Nephron (organoid): ENCODE measurements at regions not wholly inside any gene's neighbourhood (a gene's known extent, or its start where the extent isn't known, plus 50 kb on each side); places are given as distances from the start of the nearest gene placed in this dataset.

ENCODE experiments used
- H3K27ac Mint-ChIP-seq, 3 experiments: 2 replicates each; pipeline ENCODE4 v1.8.0; 2020; ENCODE audit warnings: mixed read lengths in 3 of 3, mild to moderate bottlenecking in 2 of 3, moderate library complexity in 1 of 3
- H3K27me3 Mint-ChIP-seq: 2 replicates; pipeline ENCODE4 v1.8.0; 2021; ENCODE audit warnings: low read depth, mild to moderate bottlenecking, moderate library complexity, mixed read lengths
- H3K36me3 Mint-ChIP-seq: 2 replicates; pipeline ENCODE4 v1.8.0; 2020; ENCODE audit warnings: low read depth, mixed read lengths
- H3K4me1 Mint-ChIP-seq: 2 replicates; pipeline ENCODE4 v1.8.0; 2020; ENCODE audit warnings: mixed read lengths
- H3K4me3 Mint-ChIP-seq, 3 experiments: 2 replicates each; pipeline ENCODE4 v1.8.0; 2020; ENCODE audit warnings: mild to moderate bottlenecking in 3 of 3, mixed read lengths in 3 of 3, moderate library complexity in 2 of 3
- H3K9me3 Mint-ChIP-seq: 2 replicates; pipeline ENCODE4 v1.8.0; 2020; ENCODE audit warnings: mixed read lengths
- TF ChIP-seq, protein P1 (sequence below), 3 experiments: fragments of 200-600 bp; sonication (generic); IDR thresholded peaks; one replicate each; pipeline ENCODE4 v1.5.0; 2021; ENCODE audit warnings: antibody characterized with exemption in 3 of 3; ENCODE audit not compliant: unreplicated experiment in 3 of 3

DNA sequence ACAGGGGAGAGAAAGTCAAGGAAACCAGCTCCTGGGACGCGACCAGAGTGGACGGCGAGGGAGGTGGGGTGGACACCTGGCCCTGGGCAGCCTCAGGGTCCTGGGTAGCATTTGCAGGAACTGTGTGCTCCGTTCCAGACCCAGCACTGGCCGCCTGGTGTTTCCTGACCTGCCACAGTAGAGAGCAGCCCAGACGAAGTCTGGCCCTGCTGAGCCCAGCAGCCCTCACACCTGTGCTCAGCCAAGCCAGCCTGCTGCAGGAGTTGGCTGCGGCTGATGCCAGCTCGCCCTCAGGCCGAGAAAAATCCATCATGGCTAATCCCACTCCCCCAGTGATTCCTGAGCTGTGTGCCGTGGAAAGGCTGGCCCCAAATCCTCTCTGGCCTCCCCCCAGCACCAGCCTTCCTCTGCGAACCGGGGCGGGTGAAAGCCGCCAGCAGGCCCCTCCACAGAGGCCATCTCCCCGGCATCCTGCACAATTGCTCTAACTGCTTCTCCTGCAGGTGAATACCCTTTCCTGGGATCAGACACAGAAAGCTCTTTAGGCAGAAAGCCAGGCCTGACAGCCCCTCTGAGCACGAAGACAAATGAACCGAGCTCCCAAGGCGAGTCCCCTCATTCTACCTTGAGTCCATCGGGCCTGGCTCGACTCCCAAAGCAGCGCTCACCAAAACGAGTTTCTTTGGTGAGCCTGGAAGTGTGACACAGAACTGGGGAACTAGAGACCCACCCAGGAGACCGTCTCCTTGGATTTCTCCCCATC is 88.6 kb downstream of the RTL6 start:
- H3K36me3 Mint-ChIP-seq = no peaks in the 10 kb centered on the region
- H3K9me3 Mint-ChIP-seq = no peaks in the 10 kb centered on the region
- peaks cover 8% of the 10 kb centered on the region for H3K27me3 Mint-ChIP-seq
- H3K4me1 Mint-ChIP-seq = peaks cover 54% of the 10 kb centered on the region
- peak overlapping the region in 2 of 3 experiments; percentile 41 to 42 for H3K27ac Mint-ChIP-seq
- TF ChIP-seq, protein P1, sequence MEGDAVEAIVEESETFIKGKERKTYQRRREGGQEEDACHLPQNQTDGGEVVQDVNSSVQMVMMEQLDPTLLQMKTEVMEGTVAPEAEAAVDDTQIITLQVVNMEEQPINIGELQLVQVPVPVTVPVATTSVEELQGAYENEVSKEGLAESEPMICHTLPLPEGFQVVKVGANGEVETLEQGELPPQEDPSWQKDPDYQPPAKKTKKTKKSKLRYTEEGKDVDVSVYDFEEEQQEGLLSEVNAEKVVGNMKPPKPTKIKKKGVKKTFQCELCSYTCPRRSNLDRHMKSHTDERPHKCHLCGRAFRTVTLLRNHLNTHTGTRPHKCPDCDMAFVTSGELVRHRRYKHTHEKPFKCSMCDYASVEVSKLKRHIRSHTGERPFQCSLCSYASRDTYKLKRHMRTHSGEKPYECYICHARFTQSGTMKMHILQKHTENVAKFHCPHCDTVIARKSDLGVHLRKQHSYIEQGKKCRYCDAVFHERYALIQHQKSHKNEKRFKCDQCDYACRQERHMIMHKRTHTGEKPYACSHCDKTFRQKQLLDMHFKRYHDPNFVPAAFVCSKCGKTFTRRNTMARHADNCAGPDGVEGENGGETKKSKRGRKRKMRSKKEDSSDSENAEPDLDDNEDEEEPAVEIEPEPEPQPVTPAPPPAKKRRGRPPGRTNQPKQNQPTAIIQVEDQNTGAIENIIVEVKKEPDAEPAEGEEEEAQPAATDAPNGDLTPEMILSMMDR (IDR thresholded peaks at IDR 0.05; ENCODE audit: unreplicated experiment in 3 of 3) = no peak
- peak overlapping the region; percentile 19 to 85 (median 77) for H3K4me3 Mint-ChIP-seq

DNA sequence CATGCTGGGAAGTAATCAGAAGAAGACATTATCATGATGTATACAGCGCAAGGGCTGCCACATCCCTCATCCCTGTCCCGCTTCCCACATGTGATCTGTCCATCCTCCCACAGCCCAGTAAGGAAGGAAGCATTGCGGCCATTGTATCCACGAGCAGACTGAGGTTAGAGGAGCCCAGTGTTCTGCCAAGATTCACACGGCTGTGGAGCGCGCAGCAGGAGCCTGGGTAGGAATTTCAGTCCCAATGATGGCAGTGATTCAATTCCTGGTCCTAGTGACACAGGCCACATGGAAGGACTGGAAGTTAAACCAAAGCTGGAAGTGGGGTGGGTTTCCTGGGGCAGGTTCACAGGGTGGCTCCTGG is 89.2 kb downstream of the RTL6 start:
- H3K9me3 Mint-ChIP-seq = no peaks in the 10 kb centered on the region
- peaks cover 54% of the 10 kb centered on the region for H3K4me1 Mint-ChIP-seq
- H3K27me3 Mint-ChIP-seq = peaks cover 8% of the 10 kb centered on the region
- no peaks in the 10 kb centered on the region for H3K36me3 Mint-ChIP-seq
- H3K27ac Mint-ChIP-seq = peak overlapping the region in 1 of 3 experiments; percentile 41
- peak overlapping the region in 2 of 3 experiments; percentile 73 to 85 for H3K4me3 Mint-ChIP-seq
- TF ChIP-seq, protein P1 (IDR thresholded peaks at IDR 0.05; ENCODE audit: unreplicated experiment in 3 of 3) = no peak

DNA sequence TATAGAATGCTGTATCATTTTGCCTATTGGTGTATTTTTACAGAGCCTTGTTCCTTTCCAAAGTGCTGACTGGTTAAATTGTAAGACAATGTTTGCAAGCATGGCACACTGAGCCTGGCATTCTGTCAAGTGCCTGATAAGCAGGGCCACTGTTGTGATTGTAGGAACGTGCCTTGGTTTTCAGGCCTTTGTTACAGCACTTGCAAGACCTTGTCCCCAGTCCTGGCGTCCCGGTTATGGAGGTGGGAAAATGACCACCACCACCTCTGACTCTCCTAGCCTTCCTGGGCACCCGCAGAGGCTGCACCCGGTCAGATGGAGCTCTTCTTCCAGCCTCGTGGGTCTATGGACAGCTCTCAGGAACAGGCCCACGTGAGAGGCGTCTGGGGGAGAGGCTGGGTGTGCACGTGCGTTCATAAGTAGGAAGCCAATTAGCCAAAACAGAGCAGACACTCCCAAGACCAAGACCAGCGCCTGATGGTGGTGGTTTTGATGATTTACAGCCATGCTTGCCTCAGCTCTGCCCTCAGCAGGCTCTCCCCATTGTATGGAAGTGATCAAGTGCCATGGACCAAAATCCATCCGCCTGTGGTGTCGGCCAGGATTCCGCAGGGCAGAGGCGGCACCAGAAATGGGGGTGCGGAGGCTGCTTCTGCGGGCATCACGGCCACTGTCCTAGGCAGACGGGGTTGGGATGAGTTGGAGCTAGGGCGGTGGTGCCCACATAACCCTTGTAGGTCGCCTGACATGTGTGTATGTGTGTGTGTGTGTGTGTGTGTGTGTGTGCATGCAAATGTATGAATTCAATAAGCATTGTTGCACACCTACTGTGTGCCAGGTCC is 89.8 kb downstream of the RTL6 start:
- Mint-ChIP-seq H3K27me3 (peaks cover 10% of the 10 kb centered on the region), H3K9me3 (no peaks in the 10 kb centered on the region), H3K4me3 (peak overlapping the region in 2 of 3 experiments; percentile 73 to 85), H3K27ac (peak overlapping the region in 1 of 3 experiments; percentile 41), H3K4me1 (peaks cover 56% of the 10 kb centered on the region), H3K36me3 (no peaks in the 10 kb centered on the region)
- TF ChIP-seq, protein P1 (IDR thresholded peaks at IDR 0.05; ENCODE audit: unreplicated experiment in 3 of 3) = no peak

DNA sequence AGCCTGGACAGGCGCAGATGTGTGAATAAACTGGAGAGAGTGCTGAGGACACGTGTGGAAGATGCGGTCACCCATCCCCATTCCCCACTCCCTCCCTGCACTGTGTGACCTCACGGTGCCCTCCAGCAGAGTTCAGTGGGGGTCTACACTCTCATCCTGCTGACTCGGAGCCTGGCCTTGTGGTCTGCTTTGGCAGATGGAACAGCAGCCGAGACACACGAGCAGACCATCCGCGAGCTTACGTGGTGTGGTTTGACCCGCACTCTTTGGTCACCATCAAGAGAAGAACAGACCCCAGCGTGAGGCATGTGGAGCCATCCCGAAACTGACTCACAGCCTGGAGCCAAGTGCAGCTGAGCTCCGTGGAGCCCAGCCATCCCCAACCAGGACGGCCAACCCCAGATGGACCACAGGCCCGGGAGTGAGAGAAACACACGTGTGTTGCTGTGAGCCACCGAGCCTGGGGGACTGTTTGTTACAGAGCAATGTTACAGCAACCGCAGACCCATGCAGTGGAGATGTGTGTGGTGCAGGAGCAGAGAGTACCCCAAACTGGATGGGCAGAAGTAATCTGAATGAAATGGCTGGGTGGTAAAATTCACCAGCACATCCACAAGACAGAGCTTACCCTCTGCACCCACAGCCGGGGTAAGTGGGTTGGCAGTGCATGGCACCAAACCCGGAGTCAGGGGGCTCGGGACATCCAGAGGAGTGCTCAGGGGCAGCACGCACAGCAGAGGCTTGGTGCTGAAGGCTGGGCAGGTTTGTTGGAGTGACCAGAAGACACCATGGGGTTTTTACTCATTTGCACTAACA is 90.7 kb downstream of the RTL6 start:
- Mint-ChIP-seq H3K4me1 (peaks cover 48% of the 10 kb centered on the region), H3K4me3 (peak overlapping the region in 1 of 3 experiments; percentile 50), H3K9me3 (no peaks in the 10 kb centered on the region), H3K36me3 (no peaks in the 10 kb centered on the region), H3K27me3 (peaks cover 14% of the 10 kb centered on the region), H3K27ac (peak overlapping the region; percentile 1 to 56 (median 7))
- TF ChIP-seq, protein P1 (IDR thresholded peaks at IDR 0.05; ENCODE audit: unreplicated experiment in 3 of 3) = no peak

DNA sequence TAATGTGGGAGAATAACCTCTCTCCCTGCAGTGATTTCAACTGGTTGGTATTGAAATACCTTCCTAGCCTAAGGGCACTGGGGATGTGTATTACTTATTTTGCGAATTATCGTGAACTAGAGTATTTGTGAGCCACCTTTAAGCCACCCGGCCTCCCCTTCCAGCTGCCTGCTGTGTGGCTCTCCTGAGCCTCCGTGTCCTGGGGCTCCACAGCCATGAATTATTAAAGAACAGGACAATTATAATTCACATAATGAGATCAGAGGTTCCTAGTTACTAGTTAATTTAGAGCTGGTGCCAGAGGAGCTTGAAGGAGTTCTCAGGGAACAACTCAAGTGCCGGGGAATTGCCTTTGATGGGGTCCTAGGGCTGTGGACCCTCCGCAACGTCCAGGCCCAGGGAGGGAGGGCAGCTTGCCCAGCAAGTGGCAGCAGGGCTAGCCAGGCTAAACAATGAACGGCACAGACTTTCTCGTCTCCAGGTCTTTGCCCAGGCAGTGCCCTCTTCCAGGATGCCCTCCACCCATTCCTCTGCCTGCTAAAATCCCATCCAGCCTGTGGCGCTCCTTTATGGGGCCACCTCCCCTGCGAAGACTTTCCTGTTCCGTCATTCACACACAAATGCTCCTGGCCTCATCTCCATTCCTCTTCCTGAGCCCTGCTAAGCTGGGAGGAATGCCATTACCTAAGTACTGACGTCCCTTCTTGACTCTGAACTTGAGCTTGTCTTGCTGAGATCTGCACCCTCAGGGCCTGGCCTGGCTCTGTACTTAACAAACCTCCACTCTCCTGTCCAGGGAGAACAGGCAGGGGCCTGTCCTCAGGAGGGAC is 91.5 kb downstream of the RTL6 start:
- TF ChIP-seq, protein P1 (IDR thresholded peaks at IDR 0.05; ENCODE audit: unreplicated experiment in 3 of 3) = no peak
- Mint-ChIP-seq H3K9me3 (no peaks in the 10 kb centered on the region), H3K36me3 (no peaks in the 10 kb centered on the region), H3K27me3 (peaks cover 15% of the 10 kb centered on the region), H3K27ac (peak overlapping the region; percentile 1 to 56 (median 7)), H3K4me1 (peaks cover 43% of the 10 kb centered on the region), H3K4me3 (no peak overlapping the region)
